GM12878 (cell line): ENCODE measurements at regions not wholly inside any gene's neighbourhood (a gene's known extent, or its start where the extent isn't known, plus 50 kb on each side); places are given as distances from the start of the nearest gene placed in this dataset.
A peak's percentile ranks its signal among the peaks of the same experiment; 100 is the strongest.

Source experiments
- ATAC-seq: fragments of 200-7000 bp; cut with Tn5 transposase; 3 replicates; pipeline ENCODE4 v1.9.1; 2020; ENCODE audit warnings: mild to moderate bottlenecking, moderate library complexity
- BruUV-seq: library from RNA; stranded (reverse); fragments of 400-500 nt; replicated peaks from 2 replicates; lab custom pipeline; 2021; lab: Mats Ljungman, UMichigan
- CTCF ChIA-PET: fragments of 300-600 bp; sonication (Branson Sonifier 250); formaldehyde crosslinking; extraction: SDS; loops from one replicate; lab custom pipeline; 2021; ENCODE audit warnings: inconsistent platforms; lab: Yijun Ruan, JAX
- POLR2A ChIA-PET: fragments of 350-600 bp; formaldehyde crosslinking; extraction: SDS; loops from one replicate; lab custom pipeline; 2021; ENCODE audit warnings: inconsistent platforms; lab: Charles Lee
- RAD21 ChIA-PET: fragments of 300-600 bp; sonication (Branson Sonifier 250); formaldehyde crosslinking; loops from one replicate; lab custom pipeline; 2023; ENCODE audit warnings: antibody characterized with exemption; ENCODE audit not compliant: unreplicated experiment; lab: Charles Lee
- SMC1A ChIA-PET: fragments of 300-600 bp; sonication (Branson Sonifier 250); formaldehyde crosslinking; loops from one replicate; lab custom pipeline; 2023; ENCODE audit not compliant: unreplicated experiment, uncharacterized antibody; lab: Charles Lee
- DNase-seq: peaks from one replicate; pipeline ENCODE4 v3.0.0-alpha.2; 2011; ENCODE audit warnings: low read depth, low spot score
- FAIRE-seq: peaks from 3 replicates; lab custom pipeline; 2011; peaks lifted over from hg19 to GRCh38; lab: Jason Lieb, UNC
- H2AFZ ChIP-seq: 2 replicates; pipeline ENCODE4 v1.6.0; 2011; ENCODE audit warnings: low read depth, low read length, control low read depth; ENCODE audit not compliant: control insufficient read depth
- H3K27ac ChIP-seq: 2 replicates; pipeline ENCODE4 v1.5.1; 2011; ENCODE audit warnings: control low read depth; ENCODE audit not compliant: control insufficient read depth, insufficient read depth
- H3K27me3 ChIP-seq, 2 experiments: replicated peaks in 1 of 2; 2 replicates each; pipeline versions ENCODE4 v1.6.0 to v1.6.1; 2011; ENCODE audit warnings: low read length in 1 of 2; ENCODE audit not compliant: control insufficient read depth in 2 of 2, insufficient read depth in 2 of 2
- H3K36me3 ChIP-seq, 2 experiments: 2 replicates each; pipeline ENCODE4 v1.5.1; 2011; ENCODE audit warnings: low read length in 1 of 2; ENCODE audit not compliant: control insufficient read depth in 2 of 2, insufficient read depth in 2 of 2
- H3K4me1 ChIP-seq: 2 replicates; pipeline ENCODE4 v1.6.1; 2011; ENCODE audit warnings: mild to moderate bottlenecking, low read length, moderate library complexity, mixed read lengths; ENCODE audit not compliant: control insufficient read depth, insufficient read depth
- H3K4me2 ChIP-seq: 2 replicates; pipeline ENCODE4 v1.6.0; 2011; ENCODE audit warnings: control low read depth; ENCODE audit not compliant: control insufficient read depth, insufficient read depth
- H3K4me3 ChIP-seq: fragments of 200-600 bp; sonication (generic); 2 replicates; pipeline ENCODE4 v1.5.1; 2016
- H3K79me2 ChIP-seq: 2 replicates; pipeline ENCODE4 v1.6.0; 2011; ENCODE audit warnings: low read length; ENCODE audit not compliant: control insufficient read depth, insufficient read depth
- H3K9ac ChIP-seq: 2 replicates; pipeline ENCODE4 v1.8.0; 2011; ENCODE audit warnings: low read length, control low read depth, mixed read lengths; ENCODE audit not compliant: control insufficient read depth, insufficient read depth
- H3K9me3 ChIP-seq: replicated peaks from 3 replicates; pipeline ENCODE4 v1.5.1; 2011; ENCODE audit warnings: mild to moderate bottlenecking, low read length; ENCODE audit not compliant: control insufficient read depth, insufficient read depth
- H4K20me1 ChIP-seq: 2 replicates; pipeline ENCODE4 v1.6.0; 2011; ENCODE audit not compliant: control insufficient read depth, insufficient read depth
- CTCF ChIP-seq, 3 experiments: IDR thresholded peaks in 2 of 3; conservative IDR thresholded peaks in 1 of 3; 2 replicates each; pipeline ENCODE4 v1.5.1; 2011; ENCODE audit warnings: low read depth in 3 of 3, low read length in 3 of 3, mild to moderate bottlenecking in 3 of 3, control low read depth in 2 of 3, moderate library complexity in 2 of 3, inconsistent platforms in 1 of 3, mixed read lengths in 1 of 3; ENCODE audit not compliant: control insufficient read depth in 2 of 3, insufficient read depth in 1 of 3; ENCODE audit errors: extremely low read depth in 1 of 3
- EP300 ChIP-seq, 2 experiments: fragments of 150-350 bp in 1 of 2; IDR thresholded peaks; 2 replicates each; pipeline ENCODE4 v1.6.1; 2011 to 2012; ENCODE audit warnings: low read depth in 2 of 2, low read length in 2 of 2, borderline replicate concordance in 1 of 2, improper control_type of control experiment in 1 of 2, inconsistent platforms in 1 of 2; ENCODE audit not compliant: control insufficient read depth in 1 of 2
- FOXM1 ChIP-seq: IDR thresholded peaks from 2 replicates; pipeline ENCODE4 v1.6.1; 2012; ENCODE audit warnings: low read depth, mild to moderate bottlenecking, inconsistent platforms, low read length, moderate library complexity
- RAD21 ChIP-seq: IDR thresholded peaks from 2 replicates; pipeline ENCODE4 v1.6.1; 2011; ENCODE audit warnings: mild to moderate bottlenecking, low read depth, low read length, moderate library complexity; ENCODE audit not compliant: insufficient read depth
- SMC3 ChIP-seq: IDR thresholded peaks from 2 replicates; pipeline ENCODE4 v1.6.1; 2011; ENCODE audit warnings: low read length, improper control_type of control experiment, borderline replicate concordance
- WGBS: methylation state at CpG from one replicate; pipeline ENCODE4 v1.1.6; 2016; ENCODE audit warnings: low lambda C conversion rate; ENCODE audit not compliant: insufficient replicate concordance, insufficient coverage; ENCODE audit errors: missing lambda C conversion rate; 5-methylcytosine and 5-hydroxymethylcytosine counted together
- in situ Hi-C: fragments of 300-500 bp; cut with MboI; formaldehyde crosslinking; loops from 9 replicates; pipeline ENCODE4 v1.14.3; 2018; ENCODE audit warnings: mixed read lengths
- intact Hi-C: fragments of 100-400 bp; cut with micrococcal nuclease; formaldehyde crosslinking; loops from one replicate; pipeline ENCODE4 v1.14.2; 2022; ENCODE audit not compliant: unreplicated experiment

DNA sequence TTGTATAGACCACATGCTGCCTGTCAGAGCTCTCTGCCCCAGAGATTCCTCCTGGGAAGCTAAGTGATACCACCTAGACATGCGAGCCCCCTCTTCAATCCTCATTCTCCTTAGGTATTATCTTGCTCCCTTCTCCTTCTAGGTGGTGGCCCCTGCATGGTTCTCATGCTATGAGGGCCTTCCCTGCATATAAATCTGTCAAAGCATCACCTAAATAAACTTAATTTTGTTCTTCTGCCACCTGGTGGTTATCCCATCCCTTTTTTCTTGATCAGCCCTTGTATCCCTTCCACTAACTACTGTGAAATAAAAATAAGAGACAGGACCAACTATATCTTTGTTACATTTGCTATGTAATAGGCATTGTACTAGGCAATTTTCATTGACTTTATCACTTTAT is 242.1 kb downstream of the CDC14C start:
- H3K9me3 ChIP-seq: no peaks in the 10 kb centered on the region
- no TSS peak for BruUV-seq
- ATAC-seq (peak; percentile 38; the same call in 2 of the 3 replicates), DNase-seq (no peak), FAIRE-seq (no peak)
- no peak overlapping the region for H3K27ac ChIP-seq
- no peaks in the 10 kb centered on the region for H3K79me2 ChIP-seq
- no peaks in the 10 kb centered on the region for H3K4me1 ChIP-seq
- no peaks in the 10 kb centered on the region for H3K27me3 ChIP-seq
- H3K4me3 ChIP-seq: no peak overlapping the region
- intact Hi-C loops (loop anchor here (1.0 to 5.0 kb wide), 2 partner anchors 165 to 869 kb away; no protein-coding TSS in a partner anchor), in situ Hi-C loops (no loop called here)
- H3K4me2 ChIP-seq: no peak overlapping the region
- no peaks in the 10 kb centered on the region for H4K20me1 ChIP-seq
- SMC1A ChIA-PET: interaction anchor here (1.5 kb wide), 2 partner anchors 164 to 165 kb away, joined by 3 to 4 read pairs; no protein-coding TSS in a partner anchor
- POLR2A ChIA-PET: no interaction called here
- CTCF ChIA-PET: interaction anchor here (0.7 to 3.0 kb wide), 4 partner anchors 165 to 867 kb away, joined by 3 to 16 read pairs (median 5); no protein-coding TSS in a partner anchor
- H2AFZ ChIP-seq: no peak overlapping the region
- WGBS: 0% methylated on average over 1 of the region's 1 CpG
- RAD21 ChIA-PET: no interaction called here
- H3K36me3 ChIP-seq: no peaks in the 10 kb centered on the region
- TF ChIP-seq RAD21 (0 out of 2 replicates have a peak, but pooled peaks have one; percentile 10), EP300 (IDR thresholded peaks at IDR 0.05; ENCODE audit: borderline replicate concordance in 1 of 2, control insufficient read depth in 1 of 2, low read depth in 2 of 2, low read length in 2 of 2) (no peak), CTCF (IDR thresholded peaks at IDR 0.05 in 2 of 3, conservative IDR thresholded peaks at IDR 0.05 in 1 of 3; ENCODE audit: control insufficient read depth in 2 of 3, extremely low read depth in 1 of 3, insufficient read depth in 1 of 3, low read depth in 3 of 3, low read length in 3 of 3) (peak; percentile 5 to 12 (median 7); a peak in 1 of 6 replicates), FOXM1 (no peak), SMC3 (peak; percentile 21; the same call in 1 of the 2 replicates)
- TF ChIP-seq, all 136 proteins: peak for 3
- no peak overlapping the region for H3K9ac ChIP-seq
